ENCODE measurements at regions not wholly inside any gene's neighbourhood (a gene's known extent, or its start where the extent isn't known, plus 50 kb on each side); places are given as distances from the start of the nearest gene placed in this dataset.
A peak's percentile ranks its signal among the peaks of the same experiment; 100 is the strongest.
"Not testable (repeated sequence)": the region's sequence is repeated elsewhere in the genome, so short reads cannot be mapped to it uniquely, and the experiment has no call there.

GRCh38 chr16:65365732-65366715 lies 244.2 kb upstream of the CDH11 start:
- TF ChIP-seq CTCF (IDR thresholded peaks at IDR 0.05; ENCODE audit: insufficient read depth, low read length, severe bottlenecking): no peak
- FAIRE-seq: peak; percentile 28
- DNase-seq (ENCODE audit: low read depth): no peak
- no peaks in the 10 kb centered on the region for H3K27me3 ChIP-seq (ENCODE audit: control insufficient read depth, insufficient read depth, low read length)
- no peaks in the 10 kb centered on the region for H3K36me3 ChIP-seq (ENCODE audit: control insufficient read depth, insufficient read depth, low read length)
- no peak overlapping the region for H3K4me3 ChIP-seq (ENCODE audit: low read depth, low read length)

- not testable (repeated sequence) for DNase-seq (ENCODE audit: low read depth); H3K27me3 ChIP-seq (ENCODE audit: control insufficient read depth, insufficient read depth, low read length); FAIRE-seq
These were observed 234.9 kb upstream of the CDH11 start for GRCh38 chr16:65356721-65357120.

GRCh38 chr16:65355706-65356105 lies 233.8 kb upstream of the CDH11 start:
- no peaks in the 10 kb centered on the region for H3K36me3 ChIP-seq (ENCODE audit: control insufficient read depth, insufficient read depth, low read length)
- DNase-seq (ENCODE audit: low read depth) (no peak), FAIRE-seq (no peak)
- no peak for TF ChIP-seq CTCF (IDR thresholded peaks at IDR 0.05; ENCODE audit: insufficient read depth, low read length, severe bottlenecking)
- H3K4me3 ChIP-seq (ENCODE audit: low read depth, low read length): no peak overlapping the region
- no peaks in the 10 kb centered on the region for H3K27me3 ChIP-seq (ENCODE audit: control insufficient read depth, insufficient read depth, low read length)

More at GRCh38 chr16:65356721-65357120, 234.9 kb upstream of the CDH11 start:
- not testable (repeated sequence) for H3K36me3 ChIP-seq (ENCODE audit: control insufficient read depth, insufficient read depth, low read length); H3K4me3 ChIP-seq (ENCODE audit: low read depth, low read length)

- no peak for FAIRE-seq
- no peaks in the 10 kb centered on the region for H3K36me3 ChIP-seq (ENCODE audit: control insufficient read depth, insufficient read depth, low read length)
These were observed 231.3 kb upstream of the CDH11 start for GRCh38 chr16:65353183-65353582.

GRCh38 chr16:65349626-65350025 lies 227.8 kb upstream of the CDH11 start:
- no peaks in the 10 kb centered on the region for H3K36me3 ChIP-seq (ENCODE audit: control insufficient read depth, insufficient read depth, low read length)
- no peak for DNase-seq (ENCODE audit: low read depth)
- H3K4me3 ChIP-seq (ENCODE audit: low read depth, low read length): no peak overlapping the region
- TF ChIP-seq CTCF (IDR thresholded peaks at IDR 0.05; ENCODE audit: insufficient read depth, low read length, severe bottlenecking): no peak
- no peaks in the 10 kb centered on the region for H3K27me3 ChIP-seq (ENCODE audit: control insufficient read depth, insufficient read depth, low read length)
- FAIRE-seq: no peak

More at GRCh38 chr16:65353183-65353582, 231.3 kb upstream of the CDH11 start:
- no peak for TF ChIP-seq CTCF (IDR thresholded peaks at IDR 0.05; ENCODE audit: insufficient read depth, low read length, severe bottlenecking)
- no peak overlapping the region for H3K4me3 ChIP-seq (ENCODE audit: low read depth, low read length)
- no peaks in the 10 kb centered on the region for H3K27me3 ChIP-seq (ENCODE audit: control insufficient read depth, insufficient read depth, low read length)
- DNase-seq (ENCODE audit: low read depth): no peak

- no peaks in the 10 kb centered on the region for H3K27me3 ChIP-seq (ENCODE audit: control insufficient read depth, insufficient read depth, low read length)
- TF ChIP-seq CTCF (IDR thresholded peaks at IDR 0.05; ENCODE audit: insufficient read depth, low read length, severe bottlenecking): no peak
- no peak overlapping the region for H3K4me3 ChIP-seq (ENCODE audit: low read depth, low read length)
- FAIRE-seq (peak; percentile 32), DNase-seq (ENCODE audit: low read depth) (no peak)
- no peaks in the 10 kb centered on the region for H3K36me3 ChIP-seq (ENCODE audit: control insufficient read depth, insufficient read depth, low read length)
These were observed 221.7 kb upstream of the CDH11 start for GRCh38 chr16:65343556-65343955.

All from bronchial epithelial cell (primary cell).